HG03457 (cell line): ENCODE measurements at regions not wholly inside any gene's neighbourhood (a gene's known extent, or its start where the extent isn't known, plus 50 kb on each side); places are given as distances from the start of the nearest gene placed in this dataset.
"Not testable (repeated sequence)": the region's sequence is repeated elsewhere in the genome, so short reads cannot be mapped to it uniquely, and the experiment has no call there.

Experiments
- ATAC-seq: cut with Tn5 transposase; IDR thresholded peaks from one replicate; pipeline ENCODE4 v1.9.1; 2021; ENCODE audit warnings: moderate number of reproducible peaks; ENCODE audit not compliant: unreplicated experiment

DNA sequence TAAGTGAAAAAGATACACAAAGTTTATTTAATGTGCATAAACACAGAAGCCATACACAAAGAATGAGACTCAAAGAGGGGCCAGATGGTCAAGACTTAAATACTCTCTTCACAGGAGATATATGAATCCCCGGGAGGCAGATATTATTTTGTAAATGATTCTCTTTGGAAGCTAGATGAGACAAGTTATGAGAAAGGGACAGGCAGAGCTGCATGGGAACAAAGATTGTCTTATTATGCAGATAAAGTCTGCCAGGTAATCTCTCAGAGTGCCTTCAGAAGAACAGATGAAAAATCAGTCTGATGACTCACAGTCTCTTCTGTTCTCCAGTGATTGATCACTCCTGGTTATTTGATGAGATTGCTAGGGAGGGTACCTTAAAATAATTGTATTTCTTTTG lies 89.0 kb downstream of the NAF1 start:
- no peak for ATAC-seq

DNA sequence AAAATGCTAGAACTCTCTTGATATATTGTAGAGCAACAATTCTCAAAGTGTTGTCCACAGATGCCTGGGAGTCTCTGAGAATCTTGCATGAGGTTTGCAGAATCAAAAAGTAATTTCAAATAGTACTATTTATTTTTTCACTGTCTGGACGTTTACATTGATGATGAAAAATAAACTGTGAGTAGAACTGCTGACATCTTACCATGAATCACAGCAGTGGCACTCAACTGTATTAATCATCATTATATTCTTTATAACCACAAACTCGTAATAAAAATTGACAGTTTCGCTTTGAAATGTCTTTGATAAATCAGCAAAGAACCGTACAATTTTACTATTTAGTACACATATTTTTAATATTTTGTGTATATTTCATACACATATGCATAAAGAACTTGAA lies 94.5 kb downstream of the NAF1 start:
- ATAC-seq, result no peak

DNA sequence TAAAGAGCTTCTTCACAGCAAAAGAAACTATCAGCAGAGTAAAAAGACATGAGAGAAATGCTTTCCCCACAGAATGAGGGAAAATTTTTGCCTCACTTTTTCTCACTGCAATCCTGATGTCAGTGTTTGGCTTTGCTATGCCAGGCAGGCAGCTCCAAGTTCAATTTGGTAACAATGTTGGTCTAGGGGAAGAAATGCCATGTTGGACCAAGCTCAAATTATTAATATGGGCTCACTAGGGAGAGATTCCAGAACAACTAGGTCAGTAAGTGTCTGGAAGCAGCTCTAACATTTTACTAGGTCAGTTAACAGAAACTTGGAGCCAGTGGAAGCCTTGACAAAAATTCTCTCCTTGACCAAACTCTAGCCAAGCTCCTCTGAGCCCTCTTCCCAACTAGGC lies 95.4 kb downstream of the NAF1 start:
- ATAC-seq, result no peak

DNA sequence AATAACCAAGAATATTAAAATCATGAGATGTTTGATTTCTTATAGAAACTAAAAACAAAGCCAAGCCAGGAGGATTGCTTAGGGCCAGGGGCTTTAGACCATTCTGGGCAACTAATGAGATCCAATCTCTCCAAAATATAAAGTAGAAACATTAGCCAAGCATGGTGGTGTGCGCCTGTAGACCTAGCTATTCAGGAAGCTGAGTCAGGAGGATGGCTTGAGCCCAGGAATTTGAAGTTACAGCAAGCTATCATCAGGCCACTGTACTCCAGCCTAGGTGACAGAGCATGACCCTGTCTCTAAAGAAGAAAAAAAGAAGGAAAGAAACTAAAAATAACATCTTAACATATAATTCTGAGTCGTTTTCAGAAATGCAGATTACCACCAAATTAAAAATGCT lies 96.7 kb downstream of the NAF1 start:
- no peak for ATAC-seq

DNA sequence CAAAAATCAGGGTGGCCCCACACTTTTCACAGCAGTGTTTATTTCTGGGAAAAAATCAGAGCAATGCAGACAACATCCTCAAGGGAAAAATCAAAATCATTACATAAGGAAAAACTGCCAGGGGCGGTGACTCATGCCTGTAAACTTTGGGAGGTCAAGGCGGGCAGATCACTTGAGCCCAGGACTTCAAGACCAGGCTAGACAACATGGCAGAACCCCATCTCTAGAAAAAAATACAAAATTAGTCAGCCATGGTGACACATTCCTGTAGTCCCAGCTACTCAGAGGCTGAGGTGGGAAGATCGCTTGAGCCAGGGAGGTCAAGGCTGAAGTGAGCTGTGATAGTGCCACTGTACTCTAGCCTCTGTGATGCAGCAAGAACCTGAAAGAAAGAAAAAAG lies 102.8 kb downstream of the NAF1 start:
- ATAC-seq, result no peak

DNA sequence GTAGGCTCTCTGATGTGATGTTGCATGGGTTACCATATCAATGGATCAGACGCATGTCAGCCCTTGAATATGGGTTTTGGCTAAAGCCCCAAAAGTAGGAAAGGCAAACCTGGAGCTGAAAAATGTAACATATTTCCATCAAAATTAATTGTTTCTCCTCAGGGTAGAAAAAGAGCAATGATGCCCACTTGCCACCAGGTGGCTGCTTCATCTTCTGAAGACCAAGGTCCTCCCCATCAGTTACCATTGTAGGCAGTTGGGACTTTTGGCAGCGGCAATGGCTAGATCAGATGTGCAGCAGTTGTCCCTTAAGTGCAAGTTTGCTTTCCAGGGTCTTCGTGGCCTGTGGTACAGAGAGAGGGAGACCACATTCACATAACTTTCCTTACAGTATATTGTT lies 118.2 kb downstream of the NAF1 start:
- peak; percentile 94 for ATAC-seq

DNA sequence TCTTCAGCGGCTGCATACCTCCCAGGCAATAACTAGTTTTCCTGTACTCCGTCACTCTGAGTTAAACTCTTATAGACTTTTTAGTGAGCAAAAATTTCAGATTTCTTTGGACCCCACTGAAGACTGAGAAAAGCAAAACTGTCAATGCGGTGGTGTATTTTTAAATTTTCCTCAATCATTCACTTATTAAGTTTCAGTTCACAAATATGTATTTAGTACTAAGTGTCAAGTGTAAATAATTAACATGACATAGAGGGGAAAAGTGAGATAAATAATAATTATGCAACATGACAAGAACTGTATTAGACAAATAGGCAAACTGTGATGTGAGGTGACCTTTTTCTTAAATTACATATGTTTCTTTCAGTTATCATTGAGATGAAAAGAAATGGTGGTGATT lies 124.4 kb downstream of the NAF1 start:
- ATAC-seq, result peak; percentile 80

DNA sequence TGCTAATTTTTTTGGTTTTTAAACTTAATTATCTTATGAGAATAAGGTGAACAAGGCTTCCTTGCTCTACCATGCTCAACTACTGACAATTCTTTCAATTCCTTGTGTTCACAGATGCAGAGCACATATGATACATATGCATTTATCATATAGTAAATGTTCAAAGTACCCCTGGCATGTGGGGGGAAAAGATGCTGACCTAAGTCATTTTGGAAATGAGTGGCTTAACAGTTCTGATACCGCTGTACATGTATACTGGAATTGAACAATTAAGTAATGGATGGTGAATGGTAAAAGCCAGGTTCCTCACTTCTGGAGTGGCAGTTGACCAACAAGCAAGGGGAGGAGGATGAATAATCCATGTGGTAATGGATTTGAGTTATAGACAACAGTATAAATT lies 149.6 kb downstream of the NAF1 start:
- no peak for ATAC-seq

DNA sequence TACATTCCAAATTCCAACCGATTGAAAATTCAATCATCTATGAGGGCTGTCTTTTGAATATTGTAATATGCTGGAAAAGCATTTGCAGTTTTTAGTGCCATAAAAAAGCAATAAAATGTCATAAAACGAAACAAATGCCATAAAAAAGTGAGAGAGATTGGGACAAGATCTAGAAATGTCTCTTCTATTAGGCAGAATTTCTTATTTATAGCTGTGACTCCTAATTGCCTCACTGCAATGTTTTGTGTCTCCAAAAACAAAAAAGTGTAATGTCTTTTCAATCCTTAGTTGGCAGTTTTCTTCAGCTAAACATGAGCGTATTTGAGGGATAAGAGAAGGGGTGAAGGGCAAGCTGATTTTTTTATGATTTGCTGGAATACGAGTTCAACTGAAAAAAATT lies 153.9 kb downstream of the NAF1 start:
- no peak for ATAC-seq

DNA sequence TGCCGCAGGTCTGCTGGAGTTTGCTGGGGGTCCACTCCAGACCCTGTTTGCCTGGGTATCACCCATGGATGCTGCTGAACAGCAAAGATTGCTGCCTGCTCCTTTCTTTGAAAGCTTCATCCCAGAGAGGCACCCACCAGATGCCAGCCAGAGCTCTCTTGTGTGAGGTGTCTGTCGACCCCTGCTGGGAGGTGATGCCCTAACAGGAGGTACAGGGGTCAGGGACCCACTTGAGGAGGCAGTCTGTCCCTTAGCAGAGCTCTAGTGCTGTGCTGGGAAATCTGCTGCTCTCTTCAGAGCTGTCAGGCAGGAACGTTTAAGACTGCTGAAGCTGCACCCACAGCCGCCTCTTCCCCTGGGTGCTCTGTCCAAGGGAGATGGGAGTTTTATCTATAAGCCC lies 162.7 kb downstream of the NAF1 start:
- ATAC-seq, result no peak

DNA sequence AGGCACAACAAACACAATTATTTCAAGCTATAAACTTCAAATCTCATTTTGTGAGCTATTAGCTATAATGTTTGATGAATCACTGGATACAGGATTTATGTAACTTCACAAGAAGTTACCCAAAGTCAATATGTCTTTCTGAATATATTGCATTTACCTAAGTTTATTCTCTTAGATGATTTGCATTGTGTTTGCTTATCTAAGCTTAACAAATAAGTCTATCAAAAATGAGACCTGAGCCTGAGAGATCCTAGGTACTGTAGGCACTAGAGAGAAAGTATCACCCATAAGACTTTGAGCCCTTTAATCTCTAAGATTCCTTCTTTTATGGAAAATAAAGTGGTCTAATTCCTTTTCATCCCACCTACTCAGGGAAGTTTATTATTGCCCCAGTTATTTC lies 178.2 kb downstream of the NAF1 start:
- ATAC-seq, result no peak

DNA sequence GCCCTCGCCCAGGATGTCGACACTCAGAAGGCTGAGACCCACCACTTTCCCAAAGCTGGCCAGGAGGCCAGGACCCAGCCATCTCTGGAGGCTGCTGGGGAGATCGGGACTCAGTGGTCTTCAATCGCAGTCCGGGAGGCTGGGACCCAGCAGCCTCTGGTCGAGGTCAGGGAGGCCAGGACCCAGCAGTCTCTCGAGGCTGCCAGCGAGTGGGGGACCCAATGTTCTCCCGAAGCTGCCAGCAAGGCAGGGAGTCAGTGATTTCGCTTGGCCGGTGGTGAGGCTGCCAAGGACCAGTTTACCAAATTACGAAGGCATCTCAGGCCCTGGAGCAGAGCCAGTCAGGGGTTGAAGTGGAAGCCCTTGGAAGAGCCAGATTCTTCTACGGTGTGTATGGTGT lies 181.6 kb downstream of the NAF1 start:
- ATAC-seq, result no peak

DNA sequence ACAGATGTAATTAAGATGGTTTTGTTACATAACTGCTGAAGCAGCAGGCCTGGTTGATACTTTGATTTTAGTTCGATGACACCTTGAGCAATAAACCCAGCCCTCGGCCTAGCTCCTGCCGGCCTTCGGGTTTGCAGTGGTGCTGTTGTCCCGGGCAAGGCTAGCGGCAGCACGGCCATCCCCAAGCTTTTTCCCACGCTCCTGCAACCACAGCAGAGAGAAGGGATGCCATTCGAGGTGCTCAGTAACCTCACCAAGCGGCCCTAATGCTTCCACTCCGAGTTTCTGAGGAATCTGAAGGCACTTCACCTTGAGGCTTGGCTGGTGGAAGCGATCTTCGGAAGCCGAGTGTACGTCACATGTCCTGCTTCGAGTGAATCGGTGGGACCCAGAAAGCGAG lies 182.1 kb downstream of the NAF1 start:
- ATAC-seq, result no peak

DNA sequence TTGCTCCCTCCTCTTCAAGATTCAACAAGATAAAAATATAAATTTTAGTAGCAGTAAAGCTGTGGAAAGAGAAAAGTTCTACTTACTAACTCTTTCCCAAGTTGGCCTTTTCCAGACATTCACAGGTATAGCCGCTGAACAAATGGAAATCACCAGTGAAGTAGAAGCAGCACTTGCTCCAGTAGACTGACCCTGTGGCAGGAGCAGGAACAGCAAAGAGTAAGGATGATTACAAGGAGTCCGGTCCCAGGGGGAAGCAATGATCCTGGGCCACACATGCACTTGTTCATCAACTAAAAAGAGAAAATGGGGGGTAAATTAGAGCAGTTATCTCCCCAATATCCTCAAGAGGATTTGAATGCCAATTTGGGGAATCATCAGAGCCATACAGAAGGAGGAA lies 184.9 kb downstream of the NAF1 start:
- no peak for ATAC-seq

DNA sequence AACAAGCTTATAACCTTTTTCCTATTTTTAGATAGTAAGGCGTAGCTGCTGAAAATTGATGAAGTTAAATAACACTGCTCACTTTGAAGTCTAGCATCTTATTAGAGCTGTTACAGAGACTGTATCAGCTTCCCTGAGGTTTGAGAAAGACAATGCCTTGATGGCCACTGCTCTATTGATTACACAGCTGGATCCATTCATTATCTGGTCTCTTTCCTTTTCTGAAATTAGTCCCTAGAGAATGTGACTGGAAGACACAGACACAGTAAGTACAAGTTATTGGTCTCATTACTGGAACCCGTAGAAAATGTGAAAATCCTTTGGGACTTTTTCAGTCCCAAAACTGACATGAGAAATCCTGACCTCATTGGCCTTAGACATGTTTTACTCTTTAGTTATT lies 188.3 kb downstream of the NAF1 start:
- ATAC-seq, result no peak

DNA sequence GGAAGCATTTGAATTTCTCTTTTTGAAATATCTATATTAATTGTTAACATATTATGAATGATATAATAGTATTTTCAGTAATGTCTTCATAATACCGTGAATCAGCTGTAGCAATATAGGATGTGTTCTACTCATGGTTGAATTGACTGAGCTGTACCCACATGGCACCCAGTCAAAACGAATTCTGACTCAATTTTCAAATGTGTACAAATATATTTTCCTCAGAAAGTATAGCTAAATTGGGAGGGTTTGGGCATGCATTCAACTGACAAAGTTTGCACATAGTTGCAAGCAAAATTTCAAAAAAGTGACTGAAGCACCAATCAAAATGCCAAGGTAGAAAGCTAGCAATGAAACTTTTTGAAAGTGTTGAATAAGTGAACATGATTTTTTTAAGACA lies 188.9 kb downstream of the NAF1 start:
- no peak for ATAC-seq

DNA sequence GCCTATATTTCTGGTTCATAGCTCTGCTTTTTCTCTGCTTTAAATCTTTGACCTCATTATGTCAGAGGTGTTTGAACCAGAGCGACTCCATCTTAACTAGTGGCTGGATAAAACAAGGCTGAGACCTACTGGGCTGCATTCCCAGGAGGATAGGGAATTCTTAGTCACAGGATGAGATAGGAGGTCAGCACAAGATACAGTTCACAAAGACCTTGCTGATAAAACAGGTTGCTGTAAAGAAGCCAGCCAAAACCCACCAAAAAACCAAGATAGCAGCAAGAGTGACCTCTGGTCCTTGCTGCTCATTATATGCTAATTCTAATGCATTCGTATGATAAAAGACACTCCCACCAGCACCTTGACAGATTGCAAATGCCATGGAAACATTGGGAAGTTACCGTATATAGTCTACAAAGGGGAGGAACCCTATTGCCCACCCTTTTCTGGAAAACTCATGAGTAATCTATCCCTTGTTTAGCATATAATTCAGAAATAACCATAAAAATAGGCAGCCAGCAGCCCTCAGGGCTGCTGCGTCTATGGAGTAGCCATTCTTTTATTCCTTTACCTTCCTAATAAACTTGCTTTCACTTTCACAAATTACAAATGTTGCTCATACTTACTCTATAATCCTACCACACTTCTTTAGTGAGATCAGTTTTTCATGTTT lies 193.9 kb downstream of the NAF1 start:
- no peak for ATAC-seq

DNA sequence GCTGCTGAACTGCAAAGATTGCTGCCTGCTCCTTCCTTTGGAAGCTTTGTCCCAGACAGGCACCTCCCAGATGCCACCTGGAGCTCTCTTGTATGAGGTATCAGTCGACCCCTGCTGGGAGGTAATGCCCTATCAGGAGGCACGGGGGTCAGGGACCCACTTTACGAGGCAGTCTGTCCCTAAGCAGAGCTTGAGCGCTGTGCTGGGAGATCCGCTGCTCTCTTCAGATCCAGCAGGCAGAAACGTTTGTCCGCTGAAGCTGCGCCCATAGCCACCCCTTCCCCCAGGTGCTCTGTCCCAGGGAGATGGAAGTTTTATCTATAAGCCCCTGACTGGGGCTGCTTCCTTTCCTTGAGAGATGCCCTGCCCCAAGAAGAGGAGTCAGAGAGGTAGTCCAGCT lies 197.5 kb downstream of the NAF1 start:
- no peak for ATAC-seq

DNA sequence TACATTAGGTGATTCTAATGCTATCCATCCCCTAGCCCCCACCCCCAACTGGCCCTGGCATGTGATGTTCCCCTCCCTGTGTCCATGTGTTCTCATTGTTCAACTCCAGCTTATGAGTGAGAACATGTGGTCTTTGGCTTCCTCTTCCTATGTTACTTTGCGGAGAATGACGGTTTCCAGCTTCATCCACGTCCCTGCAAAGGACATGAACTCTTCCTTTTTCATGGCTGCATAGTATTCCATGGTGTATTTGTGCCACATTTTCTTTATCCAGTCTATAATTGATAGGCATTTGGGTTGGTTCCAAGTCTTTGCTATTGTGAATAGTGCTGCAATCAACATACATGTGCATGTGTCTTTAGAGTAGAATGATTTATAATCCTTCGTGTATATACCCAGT lies 200.7 kb downstream of the NAF1 start:
- ATAC-seq, result not testable (repeated sequence)

DNA sequence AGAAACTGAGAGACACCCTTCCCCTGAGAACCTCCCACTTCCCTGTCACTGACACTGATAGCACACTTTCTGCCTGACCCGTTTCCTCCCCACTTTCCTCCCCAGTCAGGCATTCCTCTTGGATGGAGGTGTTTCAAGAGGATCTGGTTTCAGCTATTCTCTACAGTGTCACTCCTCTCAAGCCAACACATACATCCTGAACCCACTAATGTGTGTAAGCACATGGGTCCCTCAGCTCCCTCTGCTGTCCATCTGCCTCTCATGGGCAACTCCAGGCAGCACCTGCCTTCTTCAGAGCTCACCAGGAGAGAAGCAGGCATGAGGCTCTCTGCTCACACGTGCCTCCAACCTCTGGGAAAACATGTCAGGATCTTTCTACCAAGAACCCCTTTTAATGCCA lies 207.6 kb downstream of the NAF1 start:
- ATAC-seq, result peak; percentile 71

DNA sequence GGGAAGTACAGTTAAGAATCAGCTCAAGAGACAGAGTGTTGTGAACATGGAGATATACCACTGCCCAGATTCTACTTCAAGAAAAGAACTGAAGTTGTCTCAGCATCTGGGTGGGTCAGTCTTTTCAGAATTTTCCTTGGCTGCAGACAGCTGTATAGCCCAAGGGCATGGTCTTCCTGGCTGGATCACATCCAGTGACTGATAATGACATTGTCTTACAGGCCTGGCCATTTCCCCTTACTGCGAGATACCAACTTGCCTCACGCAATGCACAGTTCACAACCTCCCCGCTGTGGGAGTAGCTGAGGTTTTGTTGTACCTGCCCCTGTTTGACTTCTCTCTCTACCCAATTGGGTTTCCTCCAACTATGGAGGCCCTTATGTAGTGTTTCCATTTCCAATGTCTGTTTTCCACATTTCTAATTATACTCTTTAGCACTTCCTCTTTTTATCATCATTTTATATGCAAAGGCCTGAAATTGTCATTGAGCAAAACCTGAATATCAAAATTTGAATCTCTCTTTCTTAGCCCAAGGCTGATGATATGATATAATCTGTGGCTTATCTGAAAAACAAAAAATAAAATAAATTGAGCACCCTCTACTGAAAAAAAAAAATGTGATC lies 209.1 kb downstream of the NAF1 start:
- no peak for ATAC-seq

DNA sequence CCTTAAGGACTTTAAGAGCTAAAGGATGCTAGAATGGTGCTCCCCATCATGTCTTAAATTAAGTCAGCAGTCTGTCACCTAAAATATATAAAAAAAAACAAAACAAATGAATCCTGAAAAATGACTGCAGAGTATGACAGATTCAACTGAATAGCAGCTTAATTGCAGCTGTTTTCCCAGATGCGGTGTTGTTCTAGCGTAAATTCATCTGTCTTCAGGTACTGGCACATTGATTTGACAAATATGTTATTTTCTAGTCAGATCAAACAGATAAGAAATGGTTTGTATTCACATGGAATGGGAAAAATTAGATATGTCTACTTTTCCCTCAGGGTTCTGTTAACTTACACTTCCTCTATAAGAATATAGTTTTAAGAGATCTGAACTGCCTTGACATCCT lies 211.7 kb downstream of the NAF1 start:
- ATAC-seq, result no peak

DNA sequence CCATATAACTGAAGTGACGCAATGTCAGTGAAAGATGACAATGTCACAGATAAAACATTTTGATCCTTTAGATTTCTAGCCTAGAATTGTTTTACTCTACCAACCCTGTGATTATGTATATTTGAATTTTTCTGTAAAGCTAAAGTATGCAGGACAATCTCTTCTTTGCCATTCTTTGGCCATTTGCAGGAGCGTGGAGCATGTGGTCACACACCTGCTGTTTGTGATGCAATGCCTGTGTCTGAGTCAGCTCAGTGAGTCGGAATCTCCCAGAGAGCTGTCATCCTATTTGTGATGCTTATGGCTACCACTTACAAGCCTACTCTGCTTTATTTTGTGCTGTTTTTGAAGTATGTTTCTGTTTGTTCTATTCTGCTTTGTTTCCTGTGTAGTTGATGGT lies 214.5 kb downstream of the NAF1 start:
- no peak for ATAC-seq
